GM12878 (cell line): ENCODE measurements at regions not wholly inside any gene's neighbourhood (a gene's known extent, or its start where the extent isn't known, plus 50 kb on each side); places are given as distances from the start of the nearest gene placed in this dataset.

ENCODE experiments used
- ATAC-seq: fragments of 200-7000 bp; cut with Tn5 transposase; 3 replicates; pipeline ENCODE4 v1.9.1; 2020; ENCODE audit warnings: mild to moderate bottlenecking, moderate library complexity
- BruUV-seq: library from RNA; stranded (reverse); fragments of 400-500 nt; replicated peaks from 2 replicates; lab custom pipeline; 2021; lab: Mats Ljungman, UMichigan
- CTCF ChIA-PET: fragments of 300-600 bp; sonication (Branson Sonifier 250); formaldehyde crosslinking; extraction: SDS; loops from one replicate; lab custom pipeline; 2021; ENCODE audit warnings: inconsistent platforms; lab: Yijun Ruan, JAX
- POLR2A ChIA-PET: fragments of 350-600 bp; formaldehyde crosslinking; extraction: SDS; loops from one replicate; lab custom pipeline; 2021; ENCODE audit warnings: inconsistent platforms; lab: Charles Lee
- RAD21 ChIA-PET: fragments of 300-600 bp; sonication (Branson Sonifier 250); formaldehyde crosslinking; loops from one replicate; lab custom pipeline; 2023; ENCODE audit warnings: antibody characterized with exemption; ENCODE audit not compliant: unreplicated experiment; lab: Charles Lee
- SMC1A ChIA-PET: fragments of 300-600 bp; sonication (Branson Sonifier 250); formaldehyde crosslinking; loops from one replicate; lab custom pipeline; 2023; ENCODE audit not compliant: unreplicated experiment, uncharacterized antibody; lab: Charles Lee
- DNase-seq: peaks from one replicate; pipeline ENCODE4 v3.0.0-alpha.2; 2011; ENCODE audit warnings: low read depth, low spot score
- FAIRE-seq: peaks from 3 replicates; lab custom pipeline; 2011; peaks lifted over from hg19 to GRCh38; lab: Jason Lieb, UNC
- H2AFZ ChIP-seq: 2 replicates; pipeline ENCODE4 v1.6.0; 2011; ENCODE audit warnings: low read depth, low read length, control low read depth; ENCODE audit not compliant: control insufficient read depth
- H3K27ac ChIP-seq: 2 replicates; pipeline ENCODE4 v1.5.1; 2011; ENCODE audit warnings: control low read depth; ENCODE audit not compliant: control insufficient read depth, insufficient read depth
- H3K27me3 ChIP-seq, 2 experiments: replicated peaks in 1 of 2; 2 replicates each; pipeline versions ENCODE4 v1.6.0 to v1.6.1; 2011; ENCODE audit warnings: low read length in 1 of 2; ENCODE audit not compliant: control insufficient read depth in 2 of 2, insufficient read depth in 2 of 2
- H3K36me3 ChIP-seq, 2 experiments: 2 replicates each; pipeline ENCODE4 v1.5.1; 2011; ENCODE audit warnings: low read length in 1 of 2; ENCODE audit not compliant: control insufficient read depth in 2 of 2, insufficient read depth in 2 of 2
- H3K4me1 ChIP-seq: 2 replicates; pipeline ENCODE4 v1.6.1; 2011; ENCODE audit warnings: mild to moderate bottlenecking, low read length, moderate library complexity, mixed read lengths; ENCODE audit not compliant: control insufficient read depth, insufficient read depth
- H3K4me2 ChIP-seq: 2 replicates; pipeline ENCODE4 v1.6.0; 2011; ENCODE audit warnings: control low read depth; ENCODE audit not compliant: control insufficient read depth, insufficient read depth
- H3K4me3 ChIP-seq: fragments of 200-600 bp; sonication (generic); 2 replicates; pipeline ENCODE4 v1.5.1; 2016
- H3K79me2 ChIP-seq: 2 replicates; pipeline ENCODE4 v1.6.0; 2011; ENCODE audit warnings: low read length; ENCODE audit not compliant: control insufficient read depth, insufficient read depth
- H3K9ac ChIP-seq: 2 replicates; pipeline ENCODE4 v1.8.0; 2011; ENCODE audit warnings: low read length, control low read depth, mixed read lengths; ENCODE audit not compliant: control insufficient read depth, insufficient read depth
- H3K9me3 ChIP-seq: replicated peaks from 3 replicates; pipeline ENCODE4 v1.5.1; 2011; ENCODE audit warnings: mild to moderate bottlenecking, low read length; ENCODE audit not compliant: control insufficient read depth, insufficient read depth
- H4K20me1 ChIP-seq: 2 replicates; pipeline ENCODE4 v1.6.0; 2011; ENCODE audit not compliant: control insufficient read depth, insufficient read depth
- CBFB ChIP-seq: IDR thresholded peaks from 2 replicates; pipeline ENCODE4 v1.6.1; 2016; ENCODE audit warnings: antibody characterized with exemption, low read depth
- JUNB ChIP-seq: IDR thresholded peaks from 2 replicates; pipeline ENCODE4 v1.6.1; 2016; ENCODE audit warnings: antibody characterized with exemption, mild to moderate bottlenecking
- KLF5 ChIP-seq: fragments of 450-650 bp; IDR thresholded peaks from 2 replicates; pipeline ENCODE4 v1.6.1; 2014; ENCODE audit warnings: mild to moderate bottlenecking; ENCODE audit not compliant: partially characterized antibody
- MTA2 ChIP-seq: fragments of 450-650 bp; IDR thresholded peaks from 2 replicates; pipeline ENCODE4 v1.6.1; 2016; ENCODE audit warnings: low read depth, mild to moderate bottlenecking, moderate library complexity
- MTA3 ChIP-seq: IDR thresholded peaks from 2 replicates; pipeline ENCODE4 v1.6.1; 2012; ENCODE audit warnings: low read length, inconsistent platforms, borderline replicate concordance
- NR2C2 ChIP-seq: IDR thresholded peaks from 2 replicates; pipeline ENCODE4 v1.6.1; 2011; ENCODE audit warnings: borderline replicate concordance, low read depth; ENCODE audit not compliant: control insufficient read depth, insufficient read length
- WGBS: methylation state at CpG from one replicate; pipeline ENCODE4 v1.1.6; 2016; ENCODE audit warnings: low lambda C conversion rate; ENCODE audit not compliant: insufficient replicate concordance, insufficient coverage; ENCODE audit errors: missing lambda C conversion rate; 5-methylcytosine and 5-hydroxymethylcytosine counted together
- in situ Hi-C: fragments of 300-500 bp; cut with MboI; formaldehyde crosslinking; loops from 9 replicates; pipeline ENCODE4 v1.14.3; 2018; ENCODE audit warnings: mixed read lengths
- intact Hi-C: fragments of 100-400 bp; cut with micrococcal nuclease; formaldehyde crosslinking; loops from one replicate; pipeline ENCODE4 v1.14.2; 2022; ENCODE audit not compliant: unreplicated experiment
- TF ChIP-seq, protein P1 (sequence below): fragments of 150-350 bp; IDR thresholded peaks from 2 replicates; pipeline ENCODE4 v1.6.1; 2016; ENCODE audit warnings: low read depth, low read length
- TF ChIP-seq, protein P2 (sequence below): IDR thresholded peaks from 2 replicates; pipeline ENCODE4 v1.6.1; 2012; ENCODE audit warnings: low read depth, low read length, improper control_type of control experiment
- TF ChIP-seq, protein P3 (sequence below): IDR thresholded peaks from 2 replicates; pipeline ENCODE4 v1.6.1; 2012; ENCODE audit warnings: low read length, inconsistent platforms
- TF ChIP-seq, protein P4 (sequence below): fragments of 450-650 bp; formaldehyde crosslinking; IDR thresholded peaks from 2 replicates; pipeline ENCODE4 v1.4.0; 2020; ENCODE audit warnings: mild to moderate bottlenecking, moderate library complexity

DNA sequence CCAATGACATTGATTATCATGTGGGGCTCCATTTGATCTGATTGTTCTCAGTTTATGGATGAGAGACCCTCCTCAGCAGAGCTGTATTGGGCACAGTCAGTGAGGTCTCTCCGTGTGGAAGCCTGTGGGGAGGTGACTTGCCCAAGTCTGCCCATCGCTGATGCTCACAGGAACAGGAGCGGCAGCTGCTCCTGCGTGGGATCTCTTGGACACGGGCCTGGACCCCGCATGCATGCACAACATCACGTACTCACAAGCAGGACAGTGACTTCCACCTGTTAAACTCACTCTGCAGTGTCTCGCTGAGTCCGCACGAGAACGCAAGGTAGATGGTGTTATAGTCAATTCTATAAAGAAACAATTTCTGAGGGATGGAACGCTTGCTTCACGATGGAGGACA lies 55.0 kb downstream of the KCNF1 start (continued):
- TF ChIP-seq, protein P1, sequence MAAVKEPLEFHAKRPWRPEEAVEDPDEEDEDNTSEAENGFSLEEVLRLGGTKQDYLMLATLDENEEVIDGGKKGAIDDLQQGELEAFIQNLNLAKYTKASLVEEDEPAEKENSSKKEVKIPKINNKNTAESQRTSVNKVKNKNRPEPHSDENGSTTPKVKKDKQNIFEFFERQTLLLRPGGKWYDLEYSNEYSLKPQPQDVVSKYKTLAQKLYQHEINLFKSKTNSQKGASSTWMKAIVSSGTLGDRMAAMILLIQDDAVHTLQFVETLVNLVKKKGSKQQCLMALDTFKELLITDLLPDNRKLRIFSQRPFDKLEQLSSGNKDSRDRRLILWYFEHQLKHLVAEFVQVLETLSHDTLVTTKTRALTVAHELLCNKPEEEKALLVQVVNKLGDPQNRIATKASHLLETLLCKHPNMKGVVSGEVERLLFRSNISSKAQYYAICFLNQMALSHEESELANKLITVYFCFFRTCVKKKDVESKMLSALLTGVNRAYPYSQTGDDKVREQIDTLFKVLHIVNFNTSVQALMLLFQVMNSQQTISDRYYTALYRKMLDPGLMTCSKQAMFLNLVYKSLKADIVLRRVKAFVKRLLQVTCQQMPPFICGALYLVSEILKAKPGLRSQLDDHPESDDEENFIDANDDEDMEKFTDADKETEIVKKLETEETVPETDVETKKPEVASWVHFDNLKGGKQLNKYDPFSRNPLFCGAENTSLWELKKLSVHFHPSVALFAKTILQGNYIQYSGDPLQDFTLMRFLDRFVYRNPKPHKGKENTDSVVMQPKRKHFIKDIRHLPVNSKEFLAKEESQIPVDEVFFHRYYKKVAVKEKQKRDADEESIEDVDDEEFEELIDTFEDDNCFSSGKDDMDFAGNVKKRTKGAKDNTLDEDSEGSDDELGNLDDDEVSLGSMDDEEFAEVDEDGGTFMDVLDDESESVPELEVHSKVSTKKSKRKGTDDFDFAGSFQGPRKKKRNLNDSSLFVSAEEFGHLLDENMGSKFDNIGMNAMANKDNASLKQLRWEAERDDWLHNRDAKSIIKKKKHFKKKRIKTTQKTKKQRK, result no peak
- no peak for TF ChIP-seq MTA3
- TF ChIP-seq, protein P2, sequence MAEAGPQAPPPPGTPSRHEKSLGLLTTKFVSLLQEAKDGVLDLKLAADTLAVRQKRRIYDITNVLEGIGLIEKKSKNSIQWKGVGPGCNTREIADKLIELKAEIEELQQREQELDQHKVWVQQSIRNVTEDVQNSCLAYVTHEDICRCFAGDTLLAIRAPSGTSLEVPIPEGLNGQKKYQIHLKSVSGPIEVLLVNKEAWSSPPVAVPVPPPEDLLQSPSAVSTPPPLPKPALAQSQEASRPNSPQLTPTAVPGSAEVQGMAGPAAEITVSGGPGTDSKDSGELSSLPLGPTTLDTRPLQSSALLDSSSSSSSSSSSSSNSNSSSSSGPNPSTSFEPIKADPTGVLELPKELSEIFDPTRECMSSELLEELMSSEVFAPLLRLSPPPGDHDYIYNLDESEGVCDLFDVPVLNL, result no peak
- TF ChIP-seq JUNB, result no peak
- TF ChIP-seq, protein P3, sequence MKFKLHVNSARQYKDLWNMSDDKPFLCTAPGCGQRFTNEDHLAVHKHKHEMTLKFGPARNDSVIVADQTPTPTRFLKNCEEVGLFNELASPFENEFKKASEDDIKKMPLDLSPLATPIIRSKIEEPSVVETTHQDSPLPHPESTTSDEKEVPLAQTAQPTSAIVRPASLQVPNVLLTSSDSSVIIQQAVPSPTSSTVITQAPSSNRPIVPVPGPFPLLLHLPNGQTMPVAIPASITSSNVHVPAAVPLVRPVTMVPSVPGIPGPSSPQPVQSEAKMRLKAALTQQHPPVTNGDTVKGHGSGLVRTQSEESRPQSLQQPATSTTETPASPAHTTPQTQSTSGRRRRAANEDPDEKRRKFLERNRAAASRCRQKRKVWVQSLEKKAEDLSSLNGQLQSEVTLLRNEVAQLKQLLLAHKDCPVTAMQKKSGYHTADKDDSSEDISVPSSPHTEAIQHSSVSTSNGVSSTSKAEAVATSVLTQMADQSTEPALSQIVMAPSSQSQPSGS, result no peak
- no peak for TF ChIP-seq NR2C2
- TF ChIP-seq KLF5, result no peak
- TF ChIP-seq, all 136 proteins: peak for 0

DNA sequence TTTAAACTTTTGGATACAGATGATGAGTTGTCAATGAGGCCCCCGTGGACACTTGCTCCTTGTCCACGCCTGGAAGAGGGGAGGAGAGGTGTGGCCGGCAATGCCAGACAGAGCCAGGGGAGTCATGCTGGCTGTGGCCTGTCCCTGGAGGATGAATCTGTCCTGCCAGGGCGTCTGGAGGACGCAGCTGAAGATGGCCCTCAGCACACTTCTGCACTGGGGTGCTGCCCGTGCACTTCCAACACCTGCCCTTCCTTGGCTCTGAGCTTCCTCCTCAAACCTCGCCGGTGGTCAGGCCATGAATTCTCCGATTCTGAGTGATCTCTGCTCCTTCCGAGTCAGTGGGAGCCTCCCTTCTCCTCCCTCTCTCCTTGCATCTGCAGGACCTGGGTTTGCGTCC lies 56.4 kb downstream of the KCNF1 start:
- SMC1A ChIA-PET, result no interaction called here
- TF ChIP-seq CBFB, result no peak
- no peak for TF ChIP-seq MTA2
- TF ChIP-seq, protein P4, sequence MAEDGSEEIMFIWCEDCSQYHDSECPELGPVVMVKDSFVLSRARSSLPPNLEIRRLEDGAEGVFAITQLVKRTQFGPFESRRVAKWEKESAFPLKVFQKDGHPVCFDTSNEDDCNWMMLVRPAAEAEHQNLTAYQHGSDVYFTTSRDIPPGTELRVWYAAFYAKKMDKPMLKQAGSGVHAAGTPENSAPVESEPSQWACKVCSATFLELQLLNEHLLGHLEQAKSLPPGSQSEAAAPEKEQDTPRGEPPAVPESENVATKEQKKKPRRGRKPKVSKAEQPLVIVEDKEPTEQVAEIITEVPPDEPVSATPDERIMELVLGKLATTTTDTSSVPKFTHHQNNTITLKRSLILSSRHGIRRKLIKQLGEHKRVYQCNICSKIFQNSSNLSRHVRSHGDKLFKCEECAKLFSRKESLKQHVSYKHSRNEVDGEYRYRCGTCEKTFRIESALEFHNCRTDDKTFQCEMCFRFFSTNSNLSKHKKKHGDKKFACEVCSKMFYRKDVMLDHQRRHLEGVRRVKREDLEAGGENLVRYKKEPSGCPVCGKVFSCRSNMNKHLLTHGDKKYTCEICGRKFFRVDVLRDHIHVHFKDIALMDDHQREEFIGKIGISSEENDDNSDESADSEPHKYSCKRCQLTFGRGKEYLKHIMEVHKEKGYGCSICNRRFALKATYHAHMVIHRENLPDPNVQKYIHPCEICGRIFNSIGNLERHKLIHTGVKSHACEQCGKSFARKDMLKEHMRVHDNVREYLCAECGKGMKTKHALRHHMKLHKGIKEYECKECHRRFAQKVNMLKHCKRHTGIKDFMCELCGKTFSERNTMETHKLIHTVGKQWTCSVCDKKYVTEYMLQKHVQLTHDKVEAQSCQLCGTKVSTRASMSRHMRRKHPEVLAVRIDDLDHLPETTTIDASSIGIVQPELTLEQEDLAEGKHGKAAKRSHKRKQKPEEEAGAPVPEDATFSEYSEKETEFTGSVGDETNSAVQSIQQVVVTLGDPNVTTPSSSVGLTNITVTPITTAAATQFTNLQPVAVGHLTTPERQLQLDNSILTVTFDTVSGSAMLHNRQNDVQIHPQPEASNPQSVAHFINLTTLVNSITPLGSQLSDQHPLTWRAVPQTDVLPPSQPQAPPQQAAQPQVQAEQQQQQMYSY (CRISPR knock-in tag), result no peak

More for the DNA sequence above, 56.4 kb downstream of the KCNF1 start:
- ChIA-PET RAD21 (no interaction called here), POLR2A (no interaction called here), CTCF (no interaction called here)
- Histone ChIP-seq H3K79me2 (no peaks in the 10 kb centered on the region), H3K4me3 (no peak overlapping the region), H3K36me3 (no peaks in the 10 kb centered on the region), H3K9ac (no peak overlapping the region), H3K4me2 (no peak overlapping the region), H3K9me3 (no peaks in the 10 kb centered on the region), H4K20me1 (no peaks in the 10 kb centered on the region), H3K4me1 (no peaks in the 10 kb centered on the region), H2AFZ (no peak overlapping the region), H3K27me3 (peaks cover 0 to 4% of the 10 kb centered on the region in 2 experiments), H3K27ac (no peak overlapping the region)
- intact Hi-C loops, result no loop called here
- in situ Hi-C loops, result no loop called here
- no TSS peak for BruUV-seq
- DNase-seq (no peak), ATAC-seq (no peak), FAIRE-seq (no peak)
- 22% methylated on average over 11 of the region's 11 CpGs for WGBS
